ENCODE measurements at regions not wholly inside any gene's neighbourhood (a gene's known extent, or its start where the extent isn't known, plus 50 kb on each side); places are given as distances from the start of the nearest gene placed in this dataset.

GRCh38 chr3:160622263-160623045, 54.5 kb upstream of the ARL14 start:
- H3K9ac ChIP-seq (ENCODE audit: insufficient read depth, low read length) = no peak overlapping the region
- H3K27ac ChIP-seq (ENCODE audit: insufficient read depth, low read length) = no peak overlapping the region
- no peaks in the 10 kb centered on the region for H3K36me3 ChIP-seq (ENCODE audit: control insufficient read depth, insufficient read depth, low read length)
- no peaks in the 10 kb centered on the region for H4K20me1 ChIP-seq (ENCODE audit: control insufficient read depth, extremely low read depth, insufficient read depth, low read length)
- TF ChIP-seq, protein P1, sequence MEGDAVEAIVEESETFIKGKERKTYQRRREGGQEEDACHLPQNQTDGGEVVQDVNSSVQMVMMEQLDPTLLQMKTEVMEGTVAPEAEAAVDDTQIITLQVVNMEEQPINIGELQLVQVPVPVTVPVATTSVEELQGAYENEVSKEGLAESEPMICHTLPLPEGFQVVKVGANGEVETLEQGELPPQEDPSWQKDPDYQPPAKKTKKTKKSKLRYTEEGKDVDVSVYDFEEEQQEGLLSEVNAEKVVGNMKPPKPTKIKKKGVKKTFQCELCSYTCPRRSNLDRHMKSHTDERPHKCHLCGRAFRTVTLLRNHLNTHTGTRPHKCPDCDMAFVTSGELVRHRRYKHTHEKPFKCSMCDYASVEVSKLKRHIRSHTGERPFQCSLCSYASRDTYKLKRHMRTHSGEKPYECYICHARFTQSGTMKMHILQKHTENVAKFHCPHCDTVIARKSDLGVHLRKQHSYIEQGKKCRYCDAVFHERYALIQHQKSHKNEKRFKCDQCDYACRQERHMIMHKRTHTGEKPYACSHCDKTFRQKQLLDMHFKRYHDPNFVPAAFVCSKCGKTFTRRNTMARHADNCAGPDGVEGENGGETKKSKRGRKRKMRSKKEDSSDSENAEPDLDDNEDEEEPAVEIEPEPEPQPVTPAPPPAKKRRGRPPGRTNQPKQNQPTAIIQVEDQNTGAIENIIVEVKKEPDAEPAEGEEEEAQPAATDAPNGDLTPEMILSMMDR (conservative IDR thresholded peaks at IDR 0.05 in 1 of 2, IDR thresholded peaks at IDR 0.05 in 1 of 2; ENCODE audit: low read depth in 1 of 2, low read length in 2 of 2) = no peak
- no peak for TF ChIP-seq EZH2 (IDR thresholded peaks at IDR 0.05; ENCODE audit: low read length, missing control alignments)
- no peak overlapping the region for H3K4me3 ChIP-seq (replicated peaks in 1 of 4; ENCODE audit: control extremely low read depth in 1 of 4, insufficient read depth in 1 of 4, low read depth in 3 of 4, low read length in 4 of 4)
- no peak overlapping the region for H2AFZ ChIP-seq (ENCODE audit: low read length)
- DNase-seq (ENCODE audit: low read depth in 2 of 2) = peak in 1 of 2 donors; percentile 16
- no peaks in the 10 kb centered on the region for H3K27me3 ChIP-seq (ENCODE audit: control insufficient read depth, insufficient read depth, low read length)
- no peak overlapping the region for H3K4me2 ChIP-seq (ENCODE audit: extremely low read depth, insufficient read depth, low read length)
- no peaks in the 10 kb centered on the region for H3K79me2 ChIP-seq (ENCODE audit: control insufficient read depth, insufficient read depth, low read length)
- H3K4me1 ChIP-seq (ENCODE audit: control insufficient read depth, extremely low read depth, insufficient read depth, low read length) = no peaks in the 10 kb centered on the region
- H3K9me3 ChIP-seq (ENCODE audit: control insufficient read depth, insufficient read depth, low read depth, low read length) = no peaks in the 10 kb centered on the region

- Histone ChIP-seq H2AFZ (ENCODE audit: low read length) (no peak overlapping the region), H3K27ac (ENCODE audit: insufficient read depth, low read length) (no peak overlapping the region), H3K79me2 (ENCODE audit: control insufficient read depth, insufficient read depth, low read length) (no peaks in the 10 kb centered on the region), H3K27me3 (ENCODE audit: control insufficient read depth, insufficient read depth, low read length) (no peaks in the 10 kb centered on the region), H3K4me1 (ENCODE audit: control insufficient read depth, extremely low read depth, insufficient read depth, low read length) (no peaks in the 10 kb centered on the region), H3K4me3 (replicated peaks in 1 of 4; ENCODE audit: control extremely low read depth in 1 of 4, insufficient read depth in 1 of 4, low read depth in 3 of 4, low read length in 4 of 4) (no peak overlapping the region), H4K20me1 (ENCODE audit: control insufficient read depth, extremely low read depth, insufficient read depth, low read length) (no peaks in the 10 kb centered on the region), H3K4me2 (ENCODE audit: extremely low read depth, insufficient read depth, low read length) (no peak overlapping the region), H3K9me3 (ENCODE audit: control insufficient read depth, insufficient read depth, low read depth, low read length) (no peaks in the 10 kb centered on the region), H3K9ac (ENCODE audit: insufficient read depth, low read length) (no peak overlapping the region), H3K36me3 (ENCODE audit: control insufficient read depth, insufficient read depth, low read length) (no peaks in the 10 kb centered on the region)
- peak; percentile 6 to 21 for DNase-seq (ENCODE audit: low read depth in 2 of 2)
- TF ChIP-seq EZH2 (IDR thresholded peaks at IDR 0.05; ENCODE audit: low read length, missing control alignments) = no peak
- TF ChIP-seq, protein P1 (conservative IDR thresholded peaks at IDR 0.05 in 1 of 2, IDR thresholded peaks at IDR 0.05 in 1 of 2; ENCODE audit: low read depth in 1 of 2, low read length in 2 of 2) = no peak
Observed at GRCh38 chr3:160618878-160619277, 53.5 kb upstream of the KPNA4 start.

GRCh38 chr3:160618363-160618762, 53.0 kb upstream of the KPNA4 start:
- Histone ChIP-seq H2AFZ (ENCODE audit: low read length) (peak overlapping the region; percentile 37), H3K36me3 (ENCODE audit: control insufficient read depth, insufficient read depth, low read length) (no peaks in the 10 kb centered on the region)

More at GRCh38 chr3:160618363-160618762, 53.0 kb upstream of the KPNA4 start:
- H3K79me2 ChIP-seq (ENCODE audit: control insufficient read depth, insufficient read depth, low read length) = no peaks in the 10 kb centered on the region
- H3K4me3 ChIP-seq (replicated peaks in 1 of 4; ENCODE audit: control extremely low read depth in 1 of 4, insufficient read depth in 1 of 4, low read depth in 3 of 4, low read length in 4 of 4) = no peak overlapping the region
- H3K27me3 ChIP-seq (ENCODE audit: control insufficient read depth, insufficient read depth, low read length) = no peaks in the 10 kb centered on the region
- H3K4me2 ChIP-seq (ENCODE audit: extremely low read depth, insufficient read depth, low read length) = no peak overlapping the region
- H3K4me1 ChIP-seq (ENCODE audit: control insufficient read depth, extremely low read depth, insufficient read depth, low read length) = no peaks in the 10 kb centered on the region
- H3K9me3 ChIP-seq (ENCODE audit: control insufficient read depth, insufficient read depth, low read depth, low read length) = no peaks in the 10 kb centered on the region
- H3K27ac ChIP-seq (ENCODE audit: insufficient read depth, low read length) = no peak overlapping the region
- TF ChIP-seq, protein P1 (conservative IDR thresholded peaks at IDR 0.05 in 1 of 2, IDR thresholded peaks at IDR 0.05 in 1 of 2; ENCODE audit: low read depth in 1 of 2, low read length in 2 of 2) = no peak
- TF ChIP-seq EZH2 (IDR thresholded peaks at IDR 0.05; ENCODE audit: low read length, missing control alignments) = no peak
- no peaks in the 10 kb centered on the region for H4K20me1 ChIP-seq (ENCODE audit: control insufficient read depth, extremely low read depth, insufficient read depth, low read length)
- H3K9ac ChIP-seq (ENCODE audit: insufficient read depth, low read length) = no peak overlapping the region
- DNase-seq (ENCODE audit: low read depth in 2 of 2) = no peak

Data from fibroblast of lung (primary cell).